ENCODE measurements at regions not wholly inside any gene's neighbourhood (a gene's known extent, or its start where the extent isn't known, plus 50 kb on each side); places are given as distances from the start of the nearest gene placed in this dataset.

DNA sequence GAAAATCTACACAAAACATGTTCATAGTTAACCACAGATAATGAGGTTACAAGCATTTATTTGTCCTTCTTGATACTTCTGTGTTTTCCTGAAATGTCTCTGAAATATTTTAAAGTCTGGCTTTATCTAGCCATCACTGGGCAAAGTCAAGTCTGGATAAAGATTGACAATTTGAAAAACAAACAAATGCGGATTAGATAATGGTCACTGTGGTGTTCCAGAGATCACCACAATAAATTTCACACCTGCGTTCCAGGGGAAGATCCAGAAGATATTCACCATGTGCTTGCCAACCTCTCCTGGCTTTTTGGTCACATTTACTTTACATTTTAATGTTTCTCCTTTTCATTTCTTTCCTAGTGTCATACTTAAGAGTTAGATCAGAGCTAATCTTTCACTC is 109.7 kb upstream of the CCDC28A start:
- TF ChIP-seq, protein P1, sequence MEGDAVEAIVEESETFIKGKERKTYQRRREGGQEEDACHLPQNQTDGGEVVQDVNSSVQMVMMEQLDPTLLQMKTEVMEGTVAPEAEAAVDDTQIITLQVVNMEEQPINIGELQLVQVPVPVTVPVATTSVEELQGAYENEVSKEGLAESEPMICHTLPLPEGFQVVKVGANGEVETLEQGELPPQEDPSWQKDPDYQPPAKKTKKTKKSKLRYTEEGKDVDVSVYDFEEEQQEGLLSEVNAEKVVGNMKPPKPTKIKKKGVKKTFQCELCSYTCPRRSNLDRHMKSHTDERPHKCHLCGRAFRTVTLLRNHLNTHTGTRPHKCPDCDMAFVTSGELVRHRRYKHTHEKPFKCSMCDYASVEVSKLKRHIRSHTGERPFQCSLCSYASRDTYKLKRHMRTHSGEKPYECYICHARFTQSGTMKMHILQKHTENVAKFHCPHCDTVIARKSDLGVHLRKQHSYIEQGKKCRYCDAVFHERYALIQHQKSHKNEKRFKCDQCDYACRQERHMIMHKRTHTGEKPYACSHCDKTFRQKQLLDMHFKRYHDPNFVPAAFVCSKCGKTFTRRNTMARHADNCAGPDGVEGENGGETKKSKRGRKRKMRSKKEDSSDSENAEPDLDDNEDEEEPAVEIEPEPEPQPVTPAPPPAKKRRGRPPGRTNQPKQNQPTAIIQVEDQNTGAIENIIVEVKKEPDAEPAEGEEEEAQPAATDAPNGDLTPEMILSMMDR (IDR thresholded peaks at IDR 0.05; ENCODE audit: borderline replicate concordance, extremely low read depth, low read length, poor library complexity, severe bottlenecking): no peak
- TF ChIP-seq EZH2 (IDR thresholded peaks at IDR 0.05; ENCODE audit: borderline replicate concordance, low read depth, low read length, severe bottlenecking): no peak

Data from DND-41 (cell line).